ENCODE measurements at regions not wholly inside any gene's neighbourhood (a gene's known extent, or its start where the extent isn't known, plus 50 kb on each side); places are given as distances from the start of the nearest gene placed in this dataset.

GRCh38 chr5:82808960-82809359 lies 268.2 kb downstream of the TMEM167A start:
- no peak for TF ChIP-seq CTCF (IDR thresholded peaks at IDR 0.05)
- no peak for TF ChIP-seq POLR2A (IDR thresholded peaks at IDR 0.05)

Measured in body of pancreas (tissue), 4 donors.